ENCODE measurements at regions not wholly inside any gene's neighbourhood (a gene's known extent, or its start where the extent isn't known, plus 50 kb on each side); places are given as distances from the start of the nearest gene placed in this dataset.

DNA sequence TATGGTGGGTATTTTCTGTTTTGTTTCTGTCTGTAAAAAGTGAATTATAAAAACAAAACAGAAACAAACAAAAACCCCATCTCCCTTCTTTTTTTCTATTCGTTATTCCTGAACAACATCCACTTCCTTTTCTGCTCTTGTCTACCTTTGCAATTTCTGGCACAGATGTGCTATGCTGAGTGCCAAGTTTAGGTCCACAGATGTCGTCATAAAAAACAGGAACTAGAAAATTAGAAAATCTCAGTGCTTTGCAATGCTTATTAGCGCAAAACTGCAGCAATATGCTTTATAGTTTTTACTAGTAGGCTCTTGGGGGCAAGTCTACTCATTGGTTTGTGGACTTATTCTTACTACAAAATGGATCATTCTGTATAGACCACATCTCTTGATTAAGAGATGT is 94.2 kb upstream of the PRKCQ start:
- intact Hi-C loops (cut with DNase I): loop anchor here in 8 of 10 donors (5.0 to 10.0 kb wide), 6 partner anchors 89 to 743 kb away; partner anchors contain the start of genes SFMBT2 (in 3 of the 8) and PRKCQ (in 1 of the 8)
- no peak for DNase-seq
- peaks cover 0 to 10% (median 0%) of the 10 kb centered on the region in 12 donors for H3K4me1 ChIP-seq
- WGBS, 4 donors: 27 to 56% (median 47%) methylated on average over 3 of the region's 3 CpGs
- no peak for TF ChIP-seq POLR2A (IDR thresholded peaks at IDR 0.05)
- TF ChIP-seq, protein P1, sequence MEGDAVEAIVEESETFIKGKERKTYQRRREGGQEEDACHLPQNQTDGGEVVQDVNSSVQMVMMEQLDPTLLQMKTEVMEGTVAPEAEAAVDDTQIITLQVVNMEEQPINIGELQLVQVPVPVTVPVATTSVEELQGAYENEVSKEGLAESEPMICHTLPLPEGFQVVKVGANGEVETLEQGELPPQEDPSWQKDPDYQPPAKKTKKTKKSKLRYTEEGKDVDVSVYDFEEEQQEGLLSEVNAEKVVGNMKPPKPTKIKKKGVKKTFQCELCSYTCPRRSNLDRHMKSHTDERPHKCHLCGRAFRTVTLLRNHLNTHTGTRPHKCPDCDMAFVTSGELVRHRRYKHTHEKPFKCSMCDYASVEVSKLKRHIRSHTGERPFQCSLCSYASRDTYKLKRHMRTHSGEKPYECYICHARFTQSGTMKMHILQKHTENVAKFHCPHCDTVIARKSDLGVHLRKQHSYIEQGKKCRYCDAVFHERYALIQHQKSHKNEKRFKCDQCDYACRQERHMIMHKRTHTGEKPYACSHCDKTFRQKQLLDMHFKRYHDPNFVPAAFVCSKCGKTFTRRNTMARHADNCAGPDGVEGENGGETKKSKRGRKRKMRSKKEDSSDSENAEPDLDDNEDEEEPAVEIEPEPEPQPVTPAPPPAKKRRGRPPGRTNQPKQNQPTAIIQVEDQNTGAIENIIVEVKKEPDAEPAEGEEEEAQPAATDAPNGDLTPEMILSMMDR (IDR thresholded peaks at IDR 0.05): no peak
- no peaks in the 10 kb centered on the region for H3K36me3 ChIP-seq
- no peak overlapping the region for H3K27ac ChIP-seq
- H3K9me3 ChIP-seq: no peaks in the 10 kb centered on the region
- no peak for ATAC-seq
- H3K4me3 ChIP-seq: no peak overlapping the region
- H3K27me3 ChIP-seq: peaks cover 0 to 6% (median 0%) of the 10 kb centered on the region in 9 donors

DNA sequence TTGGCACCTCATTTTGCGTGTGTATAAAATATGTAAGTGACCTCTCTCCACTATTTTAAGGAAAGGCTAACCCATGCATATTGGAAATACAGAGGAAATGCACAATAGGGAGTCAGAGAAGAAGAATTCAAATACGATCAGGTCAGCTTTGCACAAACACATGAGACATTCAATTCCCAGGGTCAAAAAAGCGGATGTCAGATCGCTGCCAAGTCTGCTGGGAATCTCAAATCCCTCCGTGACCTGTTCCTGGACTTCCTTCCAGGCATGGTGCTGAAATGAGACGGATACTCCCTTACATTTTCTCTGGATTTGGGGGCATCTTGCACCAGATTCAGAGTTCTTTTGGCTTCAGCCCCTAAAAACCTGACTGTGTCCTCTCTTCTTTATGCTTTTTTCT is 91.9 kb upstream of the PRKCQ start:
- Histone ChIP-seq H3K4me3 (no peak overlapping the region), H3K36me3 (no peaks in the 10 kb centered on the region), H3K9me3 (no peaks in the 10 kb centered on the region), H3K27me3 (peaks cover 0 to 16% (median 0%) of the 10 kb centered on the region in 9 donors), H3K4me1 (peaks cover 0 to 10% (median 0%) of the 10 kb centered on the region in 12 donors), H3K27ac (no peak overlapping the region)
- 36 to 49% (median 40%) methylated on average over 6 of the region's 6 CpGs for WGBS, 4 donors
- ATAC-seq: no peak
- intact Hi-C loops (cut with DNase I): loop anchor here in 8 of 10 donors (5.0 to 10.0 kb wide), 6 partner anchors 87 to 745 kb away; partner anchors contain the start of genes SFMBT2 (in 3 of the 8) and PRKCQ (in 1 of the 8)
- no peak for TF ChIP-seq POLR2A (IDR thresholded peaks at IDR 0.05)
- TF ChIP-seq, protein P1 (IDR thresholded peaks at IDR 0.05): no peak
- peak in 1 of 5 donors; percentile 15 for DNase-seq

DNA sequence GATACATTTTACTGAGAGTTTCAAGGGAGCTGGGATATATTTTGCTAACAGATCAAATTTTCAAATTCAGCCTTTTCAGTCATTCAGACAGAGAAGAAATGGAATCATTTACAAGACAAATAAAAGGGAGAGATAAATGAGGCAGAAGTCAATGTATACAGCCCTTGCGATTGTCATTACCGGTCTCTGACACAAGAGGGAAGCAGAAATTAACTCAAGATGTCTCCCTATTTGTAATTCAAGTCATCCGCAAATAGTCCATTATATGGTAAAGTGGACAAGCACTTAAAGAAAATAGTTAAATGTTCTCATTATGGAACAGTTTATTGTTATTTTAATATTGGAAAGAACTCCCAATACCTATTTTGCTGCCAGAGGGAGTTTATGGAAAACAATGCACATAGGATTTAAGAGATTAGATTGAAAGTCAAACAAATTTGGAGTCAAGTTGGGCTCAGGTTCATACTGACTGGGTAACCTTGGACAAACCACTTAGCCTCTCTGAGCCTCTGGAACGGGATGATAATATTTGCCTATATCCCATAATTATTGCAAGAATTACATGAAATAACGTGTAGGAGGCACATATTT is 89.3 kb upstream of the PRKCQ start:
- 38 to 42% (median 40%) methylated on average over 5 of the region's 5 CpGs for WGBS, 4 donors
- Histone ChIP-seq H3K36me3 (no peaks in the 10 kb centered on the region), H3K27ac (no peak overlapping the region), H3K9me3 (no peaks in the 10 kb centered on the region), H3K4me3 (no peak overlapping the region), H3K4me1 (peaks cover 0 to 7% (median 0%) of the 10 kb centered on the region in 12 donors), H3K27me3 (peaks cover 0 to 27% (median 0%) of the 10 kb centered on the region in 9 donors)
- intact Hi-C loops (cut with DNase I): loop anchor here in 5 of 10 donors (5.0 to 10.0 kb wide), 4 partner anchors 87 to 755 kb away; partner anchors contain the start of gene PRKCQ (in 1 of the 5)
- ATAC-seq (peak in 1 of 4 donors; percentile 51), DNase-seq (no peak)
- TF ChIP-seq, protein P1 (IDR thresholded peaks at IDR 0.05): peak; percentile 44 to 72 (median 60)
- TF ChIP-seq POLR2A (IDR thresholded peaks at IDR 0.05): no peak

DNA sequence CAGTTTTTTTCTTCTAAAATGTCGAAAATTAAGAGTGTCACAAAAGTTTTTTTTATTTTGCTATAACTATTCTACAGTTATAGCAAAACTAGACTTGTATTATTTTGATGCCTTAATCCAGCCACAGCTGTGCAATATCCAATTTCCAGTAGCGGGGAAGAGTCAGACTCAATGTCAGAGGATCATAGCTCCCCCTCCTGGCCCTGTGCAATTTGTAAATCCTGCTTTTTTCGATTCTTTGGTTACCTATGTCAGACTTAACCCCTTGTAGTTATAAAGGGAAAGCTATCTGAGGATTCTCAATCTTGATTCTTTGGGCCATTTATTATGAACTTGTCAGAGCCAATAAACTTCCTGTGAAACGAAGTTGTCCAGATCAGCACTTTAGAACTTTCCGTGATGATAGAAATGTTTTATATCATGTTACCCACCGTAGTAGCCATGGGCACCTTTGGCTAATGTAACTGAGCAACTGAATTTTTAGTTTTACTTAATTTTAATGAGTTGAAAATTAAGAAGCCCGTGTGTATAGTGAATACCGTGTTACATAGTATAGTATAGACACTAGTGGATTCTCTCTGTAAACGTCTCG is 87.7 kb upstream of the PRKCQ start:
- H3K27ac ChIP-seq: no peak overlapping the region
- DNase-seq (no peak), ATAC-seq (no peak)
- no peaks in the 10 kb centered on the region for H3K36me3 ChIP-seq
- TF ChIP-seq POLR2A (IDR thresholded peaks at IDR 0.05): no peak
- TF ChIP-seq, protein P1 (IDR thresholded peaks at IDR 0.05): peak in 11 of 12 donors; percentile 13 to 56 (median 30)
- 38 to 41% (median 40%) methylated on average over 10 of the region's 10 CpGs for WGBS, 4 donors
- no peaks in the 10 kb centered on the region for H3K9me3 ChIP-seq
- no peak overlapping the region for H3K4me3 ChIP-seq
- intact Hi-C loops (cut with DNase I): loop anchor here in 5 of 10 donors (2.0 to 10.0 kb wide), 5 partner anchors 85 to 757 kb away; partner anchors contain the start of gene PRKCQ (in 1 of the 5)
- H3K4me1 ChIP-seq: peaks cover 0 to 7% (median 0%) of the 10 kb centered on the region in 12 donors
- H3K27me3 ChIP-seq: peaks cover 0 to 27% (median 0%) of the 10 kb centered on the region in 9 donors
